MM.1S (cell line): ENCODE measurements at regions not wholly inside any gene's neighbourhood (a gene's known extent, or its start where the extent isn't known, plus 50 kb on each side); places are given as distances from the start of the nearest gene placed in this dataset.

Experiments used
- EZH2 ChIP-seq: fragments of 300-600 bp; sonication (generic); optimal IDR thresholded peaks from 2 replicates; pipeline ENCODE3; 2017; ENCODE audit warnings: low read depth, mild to moderate bottlenecking, antibody characterized with exemption, low read length, mixed read lengths
- EZH2phosphoT487 ChIP-seq: fragments of 300-600 bp; sonication (generic); IDR thresholded peaks from 2 replicates; pipeline ENCODE4 v1.6.1; 2018; ENCODE audit warnings: antibody characterized with exemption, low read length
- TF ChIP-seq, protein P1 (sequence below): fragments of 300-600 bp; sonication (generic); IDR thresholded peaks from 2 replicates; pipeline ENCODE4 v1.5.1; 2016; ENCODE audit warnings: antibody characterized with exemption, low read length, mixed read lengths

DNA sequence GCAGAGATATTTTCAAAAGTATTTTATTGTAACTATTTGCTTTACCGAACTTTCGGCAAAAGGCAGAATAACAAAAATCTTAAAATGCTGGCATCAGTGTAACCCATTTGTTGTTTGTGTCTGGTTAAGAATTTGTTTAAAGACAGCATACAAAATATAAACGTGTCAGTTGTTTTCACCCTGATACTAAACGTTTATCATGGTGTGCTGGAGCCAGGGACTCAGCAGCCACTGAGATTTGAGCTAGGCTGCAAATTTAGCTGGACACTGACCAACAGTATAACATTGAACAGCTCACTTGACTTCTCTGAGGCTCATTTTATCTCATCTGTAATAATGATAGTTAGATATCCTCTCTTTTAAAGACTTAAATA, 183.7 kb downstream of the TMTC3 start:
- TF ChIP-seq, protein P1, sequence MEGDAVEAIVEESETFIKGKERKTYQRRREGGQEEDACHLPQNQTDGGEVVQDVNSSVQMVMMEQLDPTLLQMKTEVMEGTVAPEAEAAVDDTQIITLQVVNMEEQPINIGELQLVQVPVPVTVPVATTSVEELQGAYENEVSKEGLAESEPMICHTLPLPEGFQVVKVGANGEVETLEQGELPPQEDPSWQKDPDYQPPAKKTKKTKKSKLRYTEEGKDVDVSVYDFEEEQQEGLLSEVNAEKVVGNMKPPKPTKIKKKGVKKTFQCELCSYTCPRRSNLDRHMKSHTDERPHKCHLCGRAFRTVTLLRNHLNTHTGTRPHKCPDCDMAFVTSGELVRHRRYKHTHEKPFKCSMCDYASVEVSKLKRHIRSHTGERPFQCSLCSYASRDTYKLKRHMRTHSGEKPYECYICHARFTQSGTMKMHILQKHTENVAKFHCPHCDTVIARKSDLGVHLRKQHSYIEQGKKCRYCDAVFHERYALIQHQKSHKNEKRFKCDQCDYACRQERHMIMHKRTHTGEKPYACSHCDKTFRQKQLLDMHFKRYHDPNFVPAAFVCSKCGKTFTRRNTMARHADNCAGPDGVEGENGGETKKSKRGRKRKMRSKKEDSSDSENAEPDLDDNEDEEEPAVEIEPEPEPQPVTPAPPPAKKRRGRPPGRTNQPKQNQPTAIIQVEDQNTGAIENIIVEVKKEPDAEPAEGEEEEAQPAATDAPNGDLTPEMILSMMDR: no peak
- TF ChIP-seq EZH2 (no peak), EZH2phosphoT487 (no peak)
